Mesendoderm (in vitro differentiated cells): ENCODE measurements at regions not wholly inside any gene's neighbourhood (a gene's known extent, or its start where the extent isn't known, plus 50 kb on each side); places are given as distances from the start of the nearest gene placed in this dataset.

Experiments used
- DNase-seq: peaks from one replicate; pipeline ENCODE4 v3.0.0; 2013
- H2AK5ac ChIP-seq: 2 replicates; pipeline ENCODE4 v1.6.1; 2013; ENCODE audit warnings: low read length, inconsistent platforms
- H2BK120ac ChIP-seq: 2 replicates; pipeline ENCODE4 v1.6.1; 2013; ENCODE audit warnings: low read depth, mild to moderate bottlenecking, low read length, moderate library complexity, mixed read lengths
- H2BK15ac ChIP-seq: replicated peaks from 2 replicates; pipeline ENCODE4 v1.6.1; 2013; ENCODE audit warnings: low read depth, mild to moderate bottlenecking, moderate library complexity
- H2BK5ac ChIP-seq: 2 replicates; pipeline ENCODE4 v1.6.1; 2013; ENCODE audit warnings: low read length, inconsistent platforms
- H3K18ac ChIP-seq: 2 replicates; pipeline ENCODE4 v1.6.1; 2013; ENCODE audit warnings: mild to moderate bottlenecking, low read length, mixed read lengths
- H3K23ac ChIP-seq: one replicate; pipeline ENCODE4 v1.6.1; 2013; ENCODE audit warnings: low read length
- H3K27ac ChIP-seq: 2 replicates; pipeline ENCODE4 v1.5.1; 2013; ENCODE audit warnings: low read depth, mild to moderate bottlenecking, inconsistent platforms, low read length, moderate library complexity
- H3K27me3 ChIP-seq: 2 replicates; pipeline ENCODE4 v1.6.1; 2013; ENCODE audit warnings: low read length, control low read depth, mild to moderate bottlenecking, inconsistent platforms; ENCODE audit not compliant: insufficient read depth, poor library complexity
- H3K36me3 ChIP-seq: 2 replicates; pipeline ENCODE4 v1.6.1; 2013; ENCODE audit warnings: low read length, inconsistent platforms; ENCODE audit not compliant: control insufficient read depth, insufficient read depth
- H3K4ac ChIP-seq: one replicate; pipeline ENCODE4 v1.6.1; 2013; ENCODE audit warnings: low read depth, mild to moderate bottlenecking, low read length, moderate library complexity
- H3K4me1 ChIP-seq: 2 replicates; pipeline ENCODE4 v1.6.1; 2013; ENCODE audit warnings: low read depth, low read length, inconsistent platforms; ENCODE audit not compliant: control insufficient read depth
- H3K4me2 ChIP-seq: 2 replicates; pipeline ENCODE4 v1.6.1; 2013; ENCODE audit warnings: low read length
- H3K4me3 ChIP-seq: 2 replicates; pipeline ENCODE4 v1.5.1; 2013; ENCODE audit warnings: mild to moderate bottlenecking, low read length
- H3K56ac ChIP-seq: one replicate; pipeline ENCODE4 v1.6.1; 2013; ENCODE audit warnings: low read length
- H3K79me1 ChIP-seq: 2 replicates; pipeline ENCODE4 v1.6.1; 2013; ENCODE audit warnings: low read length, inconsistent platforms
- H3K79me2 ChIP-seq: 2 replicates; pipeline ENCODE4 v1.6.1; 2013; ENCODE audit warnings: mild to moderate bottlenecking, low read length; ENCODE audit not compliant: control insufficient read depth, insufficient read depth
- H3K9ac ChIP-seq: 2 replicates; pipeline ENCODE4 v1.6.1; 2013; ENCODE audit warnings: low read length, inconsistent platforms
- H4K5ac ChIP-seq: one replicate; pipeline ENCODE4 v1.6.1; 2013; ENCODE audit warnings: low read length
- H4K8ac ChIP-seq: one replicate; pipeline ENCODE4 v1.6.1; 2013; ENCODE audit warnings: low read depth, mild to moderate bottlenecking, control low read depth, low read length, moderate library complexity
- WGBS: extraction: QIAGEN DNeasy Blood & Tissue Kit; methylation state at CpG from one replicate; pipeline ENCODE4 v1.1.7; 2013; ENCODE audit warnings: low lambda C conversion rate, missing lambda C conversion rate; ENCODE audit not compliant: insufficient coverage; ENCODE audit errors: extremely low coverage; 5-methylcytosine and 5-hydroxymethylcytosine counted together

GRCh38 chr1:219810451-219810850 is 117.9 kb downstream of the SLC30A10 start:
- no peaks in the 10 kb centered on the region for H3K4me1 ChIP-seq
- H3K23ac ChIP-seq = no peak overlapping the region
- no peaks in the 10 kb centered on the region for H3K79me2 ChIP-seq
- H3K4me2 ChIP-seq = no peak overlapping the region
- H2AK5ac ChIP-seq = no peak overlapping the region
- H2BK5ac ChIP-seq = no peak overlapping the region
- H3K4me3 ChIP-seq = no peak overlapping the region
- H3K79me1 ChIP-seq = no peaks in the 10 kb centered on the region
- no peak overlapping the region for H3K4ac ChIP-seq
- H3K27ac ChIP-seq = no peak overlapping the region
- DNase-seq = no peak
- no CpG with 5 or more reads among the region's 5 CpGs for WGBS
- no peak overlapping the region for H4K5ac ChIP-seq
- no peak overlapping the region for H3K18ac ChIP-seq
- H3K36me3 ChIP-seq = no peaks in the 10 kb centered on the region
- no peak overlapping the region for H4K8ac ChIP-seq
- no peak overlapping the region for H3K56ac ChIP-seq
- no peaks in the 10 kb centered on the region for H3K27me3 ChIP-seq
- H2BK120ac ChIP-seq = no peak overlapping the region
- no peak overlapping the region for H3K9ac ChIP-seq
- H2BK15ac ChIP-seq = no peak overlapping the region

DNA sequence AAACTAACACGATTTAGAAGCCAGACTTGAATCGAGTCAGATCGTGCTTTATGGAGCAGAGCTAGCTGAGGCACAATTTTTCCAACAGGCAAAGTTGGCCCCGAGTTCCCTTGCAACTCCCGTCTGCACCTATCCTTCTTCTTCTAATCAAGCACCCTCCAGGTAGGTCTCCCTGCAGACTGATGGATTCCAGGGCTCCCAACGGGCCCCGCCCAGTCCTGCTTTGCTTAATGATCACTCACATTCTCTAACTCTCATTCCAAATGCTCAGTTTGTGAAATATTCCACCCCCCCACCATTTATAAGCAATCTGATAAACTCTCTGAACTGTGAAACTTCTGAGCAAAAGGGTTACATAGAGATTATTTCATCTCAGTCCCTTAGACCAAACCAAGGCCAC is 119.6 kb downstream of the SLC30A10 start:
- no peaks in the 10 kb centered on the region for H3K36me3 ChIP-seq
- no peak overlapping the region for H3K4me3 ChIP-seq
- DNase-seq = no peak
- H3K4ac ChIP-seq = no peak overlapping the region
- H3K23ac ChIP-seq = no peak overlapping the region
- H2BK5ac ChIP-seq = no peak overlapping the region
- H3K27ac ChIP-seq = no peak overlapping the region
- no peak overlapping the region for H3K18ac ChIP-seq
- no peak overlapping the region for H4K8ac ChIP-seq
- no peak overlapping the region for H2AK5ac ChIP-seq
- no peak overlapping the region for H2BK120ac ChIP-seq
- no peak overlapping the region for H2BK15ac ChIP-seq
- no peak overlapping the region for H3K4me2 ChIP-seq
- no peak overlapping the region for H3K56ac ChIP-seq
- H3K4me1 ChIP-seq = no peaks in the 10 kb centered on the region
- no CpG with 5 or more reads among the region's 7 CpGs for WGBS
- no peaks in the 10 kb centered on the region for H3K27me3 ChIP-seq
- no peaks in the 10 kb centered on the region for H3K79me2 ChIP-seq
- H4K5ac ChIP-seq = no peak overlapping the region
- no peaks in the 10 kb centered on the region for H3K79me1 ChIP-seq
- H3K9ac ChIP-seq = no peak overlapping the region

DNA sequence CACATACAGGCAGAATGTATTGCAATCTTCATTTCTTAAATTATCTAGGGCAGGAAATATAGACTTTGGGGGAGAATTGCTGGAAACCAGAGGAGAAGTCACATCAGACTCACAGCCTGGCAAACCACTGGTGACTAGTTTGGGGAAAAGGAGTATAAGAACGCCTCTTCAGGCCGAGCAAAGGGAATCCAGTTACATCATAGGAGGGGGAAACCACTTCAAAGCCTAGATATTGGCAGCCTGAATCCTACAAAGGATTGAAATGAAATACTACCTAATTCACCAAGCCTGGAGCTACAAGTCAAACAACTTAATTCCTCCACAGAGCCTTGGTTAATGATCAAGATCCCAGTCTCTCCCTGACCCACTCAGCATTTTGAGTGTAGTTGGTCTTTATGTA is 121.7 kb downstream of the SLC30A10 start:
- H3K4me3 ChIP-seq = no peak overlapping the region
- H3K27me3 ChIP-seq = no peaks in the 10 kb centered on the region
- H2AK5ac ChIP-seq = no peak overlapping the region
- H4K8ac ChIP-seq = no peak overlapping the region
- no peak overlapping the region for H3K9ac ChIP-seq
- no peaks in the 10 kb centered on the region for H3K36me3 ChIP-seq
- H3K18ac ChIP-seq = no peak overlapping the region
- no peak overlapping the region for H3K4ac ChIP-seq
- no peaks in the 10 kb centered on the region for H3K4me1 ChIP-seq
- WGBS = no CpG with 5 or more reads among the region's 2 CpGs
- no peak overlapping the region for H3K56ac ChIP-seq
- no peak overlapping the region for H2BK120ac ChIP-seq
- no peak overlapping the region for H3K27ac ChIP-seq
- no peak overlapping the region for H3K4me2 ChIP-seq
- no peak overlapping the region for H2BK15ac ChIP-seq
- no peaks in the 10 kb centered on the region for H3K79me1 ChIP-seq
- no peak overlapping the region for H2BK5ac ChIP-seq
- no peak for DNase-seq
- H3K79me2 ChIP-seq = no peaks in the 10 kb centered on the region
- no peak overlapping the region for H3K23ac ChIP-seq
- no peak overlapping the region for H4K5ac ChIP-seq

DNA sequence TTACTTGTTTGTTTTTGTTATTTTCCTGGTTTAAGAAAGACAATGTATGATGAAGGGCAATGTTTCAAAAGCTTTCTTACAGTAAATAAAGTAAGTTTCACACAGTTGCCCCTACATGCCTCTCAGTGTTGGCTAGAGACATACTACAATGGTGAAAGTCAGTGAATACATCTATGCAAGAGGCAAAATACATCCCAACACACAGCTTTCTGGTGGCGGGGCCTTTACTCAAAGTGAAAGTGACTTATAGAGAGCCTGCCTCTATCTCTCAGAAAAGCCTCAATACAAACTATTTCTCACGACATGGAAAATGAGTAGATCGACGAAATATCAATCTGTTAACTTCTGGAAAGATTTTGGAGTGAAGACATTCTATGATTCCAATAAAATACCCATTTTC is 122.3 kb downstream of the SLC30A10 start:
- Histone ChIP-seq H3K18ac (no peak overlapping the region), H3K36me3 (no peaks in the 10 kb centered on the region), H4K5ac (no peak overlapping the region), H2BK5ac (no peak overlapping the region), H3K9ac (no peak overlapping the region), H3K4me1 (no peaks in the 10 kb centered on the region), H3K79me2 (no peaks in the 10 kb centered on the region), H3K56ac (no peak overlapping the region), H3K79me1 (no peaks in the 10 kb centered on the region), H2BK120ac (no peak overlapping the region), H3K4me2 (no peak overlapping the region), H3K4me3 (no peak overlapping the region), H2BK15ac (no peak overlapping the region), H3K23ac (no peak overlapping the region), H3K4ac (no peak overlapping the region), H3K27me3 (no peaks in the 10 kb centered on the region), H4K8ac (no peak overlapping the region), H3K27ac (no peak overlapping the region), H2AK5ac (no peak overlapping the region)
- DNase-seq = no peak
- WGBS = no CpG with 5 or more reads among the region's 4 CpGs

DNA sequence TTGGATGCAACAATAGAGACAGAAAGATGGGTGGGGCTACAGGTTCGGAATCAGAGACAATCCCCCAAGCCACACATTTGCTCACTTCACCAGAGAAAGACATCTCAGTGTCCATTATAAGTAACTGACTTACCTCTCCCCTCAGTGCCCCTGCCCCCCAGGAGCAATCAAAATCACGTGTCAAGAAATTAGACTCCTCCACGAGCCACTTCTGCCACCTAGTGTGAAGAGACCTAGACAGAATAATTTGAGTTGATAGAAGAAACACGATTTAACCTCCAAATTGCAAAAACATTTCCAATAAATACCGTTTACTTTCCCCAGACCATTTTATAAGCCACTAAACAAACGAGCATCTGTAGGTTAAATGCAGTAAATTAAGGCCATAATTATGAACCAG is 123.2 kb downstream of the SLC30A10 start:
- Histone ChIP-seq H3K79me1 (no peaks in the 10 kb centered on the region), H3K4me2 (no peak overlapping the region), H4K8ac (no peak overlapping the region), H3K79me2 (no peaks in the 10 kb centered on the region), H3K56ac (no peak overlapping the region), H2BK15ac (no peak overlapping the region), H4K5ac (no peak overlapping the region), H3K9ac (no peak overlapping the region), H3K4ac (no peak overlapping the region), H3K4me3 (no peak overlapping the region), H3K4me1 (no peaks in the 10 kb centered on the region), H3K18ac (no peak overlapping the region), H3K23ac (no peak overlapping the region), H3K27ac (no peak overlapping the region), H3K27me3 (no peaks in the 10 kb centered on the region), H2BK120ac (no peak overlapping the region), H3K36me3 (no peaks in the 10 kb centered on the region), H2BK5ac (no peak overlapping the region), H2AK5ac (no peak overlapping the region)
- no peak for DNase-seq
- no CpG with 5 or more reads among the region's 6 CpGs for WGBS

DNA sequence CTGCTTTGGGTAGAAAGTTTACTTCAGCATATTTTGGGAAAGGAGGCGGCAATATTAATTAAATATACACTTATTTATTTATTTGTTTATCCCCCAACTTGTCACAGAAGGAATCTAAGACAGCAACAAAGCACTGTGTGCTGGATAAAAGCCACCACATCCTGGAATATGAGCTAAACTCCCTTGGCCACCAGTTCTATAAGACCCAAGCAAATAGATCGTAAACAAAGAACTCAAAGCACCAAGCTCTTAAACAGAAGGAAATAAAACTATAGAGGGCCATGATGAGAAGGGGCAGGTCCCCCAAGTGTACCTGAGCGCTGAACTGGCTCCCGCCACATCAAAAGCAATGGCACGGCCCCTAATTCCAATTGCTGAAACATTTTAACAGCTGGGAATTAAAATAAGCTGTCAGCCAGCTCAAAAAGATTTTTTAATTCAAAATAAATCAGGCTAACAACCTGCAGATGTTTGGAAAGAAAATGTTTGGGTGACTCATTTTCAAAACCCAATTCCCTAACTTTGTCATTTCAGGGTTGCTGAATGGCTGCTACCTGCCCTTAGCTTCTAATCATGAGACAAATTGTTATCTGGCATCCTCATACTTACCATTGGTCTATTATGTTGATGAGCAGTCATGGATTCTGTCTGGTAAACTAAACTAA is 127.1 kb downstream of the SLC30A10 start:
- no peak overlapping the region for H2BK5ac ChIP-seq
- no peaks in the 10 kb centered on the region for H3K4me1 ChIP-seq
- no peaks in the 10 kb centered on the region for H3K27me3 ChIP-seq
- H4K8ac ChIP-seq = no peak overlapping the region
- H3K9ac ChIP-seq = no peak overlapping the region
- no peak overlapping the region for H3K23ac ChIP-seq
- H2BK120ac ChIP-seq = no peak overlapping the region
- no peak overlapping the region for H3K4me3 ChIP-seq
- no peak overlapping the region for H3K4me2 ChIP-seq
- no peak overlapping the region for H3K27ac ChIP-seq
- DNase-seq = no peak
- H3K18ac ChIP-seq = no peak overlapping the region
- H3K36me3 ChIP-seq = no peaks in the 10 kb centered on the region
- H3K79me2 ChIP-seq = no peaks in the 10 kb centered on the region
- H4K5ac ChIP-seq = no peak overlapping the region
- H3K4ac ChIP-seq = no peak overlapping the region
- no peak overlapping the region for H2BK15ac ChIP-seq
- no peaks in the 10 kb centered on the region for H3K79me1 ChIP-seq
- no CpG with 5 or more reads among the region's 5 CpGs for WGBS
- H3K56ac ChIP-seq = no peak overlapping the region
- H2AK5ac ChIP-seq = no peak overlapping the region
